Glutamatergic neuron (in vitro differentiated cells): ENCODE measurements at regions not wholly inside any gene's neighbourhood (a gene's known extent, or its start where the extent isn't known, plus 50 kb on each side); places are given as distances from the start of the nearest gene placed in this dataset.

Source experiments
- DNase-seq: peaks from one replicate; pipeline ENCODE4 v3.0.0; 2022
- H3K27ac Mint-ChIP-seq: one replicate; pipeline ENCODE4 v1.8.0; 2020; ENCODE audit warnings: mild to moderate bottlenecking, mixed read lengths, inconsistent platforms; ENCODE audit not compliant: unreplicated experiment
- H3K27me3 Mint-ChIP-seq: one replicate; pipeline ENCODE4 v1.8.0; 2020; ENCODE audit warnings: mild to moderate bottlenecking, moderate library complexity, mixed read lengths, inconsistent platforms; ENCODE audit not compliant: unreplicated experiment
- H3K36me3 Mint-ChIP-seq: one replicate; pipeline ENCODE4 v1.8.0; 2020; ENCODE audit warnings: mild to moderate bottlenecking, mixed read lengths, inconsistent platforms; ENCODE audit not compliant: unreplicated experiment
- H3K4me1 Mint-ChIP-seq: one replicate; pipeline ENCODE4 v1.8.0; 2020; ENCODE audit warnings: mild to moderate bottlenecking, low read depth, mixed read lengths, inconsistent platforms; ENCODE audit not compliant: unreplicated experiment
- H3K4me3 Mint-ChIP-seq: one replicate; pipeline ENCODE4 v1.8.0; 2020; ENCODE audit warnings: mild to moderate bottlenecking, mixed read lengths, inconsistent platforms; ENCODE audit not compliant: unreplicated experiment
- H3K9me3 Mint-ChIP-seq: one replicate; pipeline ENCODE4 v1.8.0; 2020; ENCODE audit warnings: mild to moderate bottlenecking, moderate library complexity, mixed read lengths, inconsistent platforms; ENCODE audit not compliant: unreplicated experiment
- TF ChIP-seq, protein P1 (sequence below): fragments of 200-600 bp; sonication (generic); IDR thresholded peaks from one replicate; pipeline ENCODE4 v1.5.0; 2021; ENCODE audit not compliant: partially characterized antibody, unreplicated experiment

DNA sequence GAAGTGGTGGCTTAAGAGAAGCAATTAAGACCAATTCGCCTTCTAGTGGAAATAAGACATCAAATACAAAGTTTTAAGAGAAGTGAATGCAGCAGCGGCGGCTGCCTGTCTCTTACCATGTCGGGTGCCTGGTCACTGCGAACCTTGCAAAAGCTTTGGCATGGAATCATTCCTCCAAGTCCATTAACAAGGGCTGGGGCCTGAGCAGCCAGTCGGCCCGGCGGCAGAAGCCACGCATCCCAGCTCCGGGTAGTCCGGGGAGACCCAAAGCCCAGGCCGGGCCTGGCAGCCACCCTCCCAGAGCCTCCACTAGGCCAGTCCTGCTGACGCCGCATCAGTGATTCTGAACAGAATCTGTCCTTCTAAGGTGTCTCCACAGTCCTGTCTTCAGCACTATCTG, 321.0 kb downstream of the TMEM121 start:
- DNase-seq = no peak
- Mint-ChIP-seq H3K27me3 (peaks cover 12% of the 10 kb centered on the region), H3K4me1 (no peaks in the 10 kb centered on the region), H3K9me3 (peaks cover 31% of the 10 kb centered on the region), H3K36me3 (peaks cover 12% of the 10 kb centered on the region), H3K27ac (no peak overlapping the region), H3K4me3 (no peak overlapping the region)
- TF ChIP-seq, protein P1, sequence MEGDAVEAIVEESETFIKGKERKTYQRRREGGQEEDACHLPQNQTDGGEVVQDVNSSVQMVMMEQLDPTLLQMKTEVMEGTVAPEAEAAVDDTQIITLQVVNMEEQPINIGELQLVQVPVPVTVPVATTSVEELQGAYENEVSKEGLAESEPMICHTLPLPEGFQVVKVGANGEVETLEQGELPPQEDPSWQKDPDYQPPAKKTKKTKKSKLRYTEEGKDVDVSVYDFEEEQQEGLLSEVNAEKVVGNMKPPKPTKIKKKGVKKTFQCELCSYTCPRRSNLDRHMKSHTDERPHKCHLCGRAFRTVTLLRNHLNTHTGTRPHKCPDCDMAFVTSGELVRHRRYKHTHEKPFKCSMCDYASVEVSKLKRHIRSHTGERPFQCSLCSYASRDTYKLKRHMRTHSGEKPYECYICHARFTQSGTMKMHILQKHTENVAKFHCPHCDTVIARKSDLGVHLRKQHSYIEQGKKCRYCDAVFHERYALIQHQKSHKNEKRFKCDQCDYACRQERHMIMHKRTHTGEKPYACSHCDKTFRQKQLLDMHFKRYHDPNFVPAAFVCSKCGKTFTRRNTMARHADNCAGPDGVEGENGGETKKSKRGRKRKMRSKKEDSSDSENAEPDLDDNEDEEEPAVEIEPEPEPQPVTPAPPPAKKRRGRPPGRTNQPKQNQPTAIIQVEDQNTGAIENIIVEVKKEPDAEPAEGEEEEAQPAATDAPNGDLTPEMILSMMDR = no peak

DNA sequence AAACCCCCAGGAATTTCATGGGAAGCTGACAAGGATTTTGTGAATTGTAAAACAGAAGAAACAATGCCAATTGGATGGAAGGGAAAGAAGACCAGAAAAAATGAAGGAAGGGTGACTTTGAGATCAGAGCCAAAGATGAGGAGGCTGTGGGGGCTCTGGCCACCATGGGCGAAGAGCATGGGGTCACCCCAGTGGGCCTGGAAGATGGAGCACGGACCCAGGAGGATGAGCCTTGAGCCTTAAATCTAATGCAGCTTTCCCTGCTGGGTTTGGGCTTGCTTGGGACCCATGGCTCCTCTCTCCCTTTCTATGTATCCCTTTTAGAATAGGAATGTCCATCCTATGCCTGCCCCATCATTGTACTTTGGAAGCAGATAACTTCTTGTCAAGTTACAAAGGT, 322.2 kb downstream of the TMEM121 start:
- TF ChIP-seq, protein P1 = no peak
- Mint-ChIP-seq H3K27ac (no peak overlapping the region), H3K36me3 (peaks cover 16% of the 10 kb centered on the region), H3K9me3 (peaks cover 32% of the 10 kb centered on the region), H3K27me3 (peaks cover 15% of the 10 kb centered on the region), H3K4me3 (no peak overlapping the region), H3K4me1 (no peaks in the 10 kb centered on the region)
- no peak for DNase-seq

DNA sequence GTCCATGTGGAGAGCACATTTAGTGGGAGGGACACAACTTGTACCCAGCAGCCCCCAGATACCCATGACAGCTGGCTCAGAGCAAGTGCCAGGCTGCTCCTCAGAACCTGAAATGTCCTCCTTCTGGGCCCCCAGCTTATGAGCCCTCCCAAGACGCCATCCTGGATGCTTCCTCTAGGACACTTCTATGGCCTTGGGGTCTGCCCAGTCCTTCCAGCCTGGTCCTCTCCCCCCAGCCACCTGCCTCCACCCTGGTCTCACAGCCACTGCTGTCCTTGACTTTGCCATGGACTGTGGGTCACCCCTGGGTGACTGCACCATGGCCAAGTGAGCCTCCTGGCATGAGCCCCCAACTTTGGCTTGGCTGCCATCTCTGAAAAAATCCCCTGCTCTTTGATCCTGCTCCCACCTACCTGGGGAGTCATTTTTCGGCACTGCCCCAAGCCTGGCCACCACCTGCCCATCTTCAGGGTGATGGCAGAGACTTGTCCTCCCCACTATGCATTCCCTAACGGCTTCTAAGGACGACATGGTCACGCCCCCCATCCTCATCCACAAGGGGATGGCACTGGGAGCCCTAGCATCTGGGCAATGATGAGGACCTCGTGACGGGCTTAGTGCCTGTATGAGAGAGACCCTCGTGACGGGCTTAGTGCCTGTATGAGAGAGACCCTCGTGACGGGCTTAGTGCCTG, 323.7 kb downstream of the TMEM121 start:
- H3K4me1 Mint-ChIP-seq = no peaks in the 10 kb centered on the region
- DNase-seq = no peak
- peaks cover 34% of the 10 kb centered on the region for H3K9me3 Mint-ChIP-seq

DNA sequence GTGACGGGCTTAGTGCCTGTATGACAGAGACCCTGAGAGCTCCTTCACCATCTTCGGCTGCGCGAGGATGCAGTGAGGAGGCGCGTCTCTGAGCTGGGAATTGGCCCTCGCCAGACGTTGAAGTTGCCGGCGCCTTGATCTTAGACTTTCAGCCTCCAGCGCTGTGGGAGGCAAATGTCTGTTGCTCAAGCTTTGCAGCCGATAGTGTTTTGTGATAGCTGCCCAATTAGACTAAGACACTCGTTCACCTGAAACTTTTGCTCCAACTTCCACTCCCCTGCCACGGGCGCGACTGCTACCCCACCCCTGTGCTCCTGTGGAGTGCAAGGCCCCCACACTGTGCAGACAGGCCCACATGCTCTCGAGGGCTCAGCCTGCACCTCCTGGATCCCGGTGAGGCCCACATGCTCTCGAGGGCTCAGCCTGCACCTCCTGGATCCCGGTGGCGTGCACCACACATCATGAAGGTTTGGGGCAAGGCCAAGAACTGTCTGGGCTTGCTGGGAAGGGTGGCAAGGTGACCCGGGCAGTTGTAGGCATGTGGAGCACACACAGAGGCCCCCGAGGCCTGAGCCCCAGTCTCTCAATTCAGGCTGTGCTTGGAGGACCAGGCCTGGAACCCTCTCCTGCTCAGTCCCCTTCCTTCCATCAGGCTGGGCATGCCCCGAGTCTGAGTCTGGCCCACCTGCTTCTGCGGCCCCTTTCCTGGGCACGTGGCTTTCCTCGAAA, 324.6 kb downstream of the TMEM121 start:
- Mint-ChIP-seq H3K4me3 (no peak overlapping the region), H3K27ac (no peak overlapping the region), H3K4me1 (no peaks in the 10 kb centered on the region), H3K36me3 (peaks cover 18% of the 10 kb centered on the region), H3K27me3 (peaks cover 23% of the 10 kb centered on the region), H3K9me3 (peaks cover 37% of the 10 kb centered on the region)
- TF ChIP-seq, protein P1 = no peak
- DNase-seq = no peak

More for the DNA sequence above, 323.7 kb downstream of the TMEM121 start:
- H3K27ac Mint-ChIP-seq = no peak overlapping the region
- H3K36me3 Mint-ChIP-seq = peaks cover 18% of the 10 kb centered on the region
- TF ChIP-seq, protein P1 = no peak
- no peak overlapping the region for H3K4me3 Mint-ChIP-seq
- peaks cover 23% of the 10 kb centered on the region for H3K27me3 Mint-ChIP-seq
